VCaP (cell line): ENCODE measurements at regions not wholly inside any gene's neighbourhood (a gene's known extent, or its start where the extent isn't known, plus 50 kb on each side); places are given as distances from the start of the nearest gene placed in this dataset.
A peak's percentile ranks its signal among the peaks of the same experiment; 100 is the strongest.

Experiments
- H3K27ac ChIP-seq: fragments of 450-650 bp; 2 replicates; pipeline ENCODE4 v1.5.1; 2017
- CTCF ChIP-seq: fragments of 450-650 bp; conservative IDR thresholded peaks from 2 replicates; pipeline ENCODE4 v1.5.1; 2017; ENCODE audit warnings: mild to moderate bottlenecking, moderate library complexity

- TF ChIP-seq CTCF = no peak
- no peak overlapping the region for H3K27ac ChIP-seq
Observed at GRCh38 chr2:162916286-162916801, 77.8 kb upstream of the KCNH7 start.

- H3K27ac ChIP-seq = no peak overlapping the region
- TF ChIP-seq CTCF = no peak
Observed at GRCh38 chr2:162915858-162916257, 77.3 kb upstream of the KCNH7 start.

GRCh38 chr2:162914161-162914560 lies 75.6 kb upstream of the KCNH7 start:
- no peak for TF ChIP-seq CTCF
- H3K27ac ChIP-seq = no peak overlapping the region

GRCh38 chr2:162912787-162913186 lies 74.2 kb upstream of the KCNH7 start:
- TF ChIP-seq CTCF = no peak
- no peak overlapping the region for H3K27ac ChIP-seq

- H3K27ac ChIP-seq = no peak overlapping the region
- TF ChIP-seq CTCF = no peak
Observed at GRCh38 chr2:162908567-162908966, 70.0 kb upstream of the KCNH7 start.

- TF ChIP-seq CTCF = peak; percentile 92
Observed at GRCh38 chr2:162890690-162891311, 52.2 kb upstream of the KCNH7 start.

GRCh38 chr2:162888652-162889051 lies 50.1 kb upstream of the KCNH7 start:
- no peak for TF ChIP-seq CTCF
- peak overlapping the region; percentile 8; the same call in 1 of the 2 replicates for H3K27ac ChIP-seq

More at GRCh38 chr2:162890690-162891311, 52.2 kb upstream of the KCNH7 start:
- H3K27ac ChIP-seq = no peak overlapping the region
